ENCODE measurements at regions not wholly inside any gene's neighbourhood (a gene's known extent, or its start where the extent isn't known, plus 50 kb on each side); places are given as distances from the start of the nearest gene placed in this dataset.

- no peak for DNase-seq
Measured at GRCh38 chr12:84741031-84741430, 171.6 kb downstream of the SLC6A15 start.

DNA sequence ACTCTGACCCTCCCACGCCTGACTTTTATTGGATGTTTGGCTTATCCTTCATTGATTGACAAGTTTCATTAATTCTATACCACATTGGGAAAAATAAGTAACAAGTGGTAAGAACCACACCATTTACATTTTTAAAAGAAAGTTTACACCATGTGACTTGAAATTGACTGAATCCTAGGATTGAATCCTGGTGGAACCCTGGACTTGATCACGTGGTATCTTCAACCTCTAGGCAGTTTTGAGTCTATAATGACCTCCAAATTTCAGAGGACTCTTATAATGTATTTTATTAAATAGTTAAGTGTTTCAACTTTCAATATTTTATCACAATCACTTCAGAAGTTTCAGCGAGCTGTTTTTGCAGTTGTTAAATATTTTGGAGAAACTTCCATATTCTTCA lies 172.0 kb downstream of the SLC6A15 start:
- DNase-seq: no peak

DNA sequence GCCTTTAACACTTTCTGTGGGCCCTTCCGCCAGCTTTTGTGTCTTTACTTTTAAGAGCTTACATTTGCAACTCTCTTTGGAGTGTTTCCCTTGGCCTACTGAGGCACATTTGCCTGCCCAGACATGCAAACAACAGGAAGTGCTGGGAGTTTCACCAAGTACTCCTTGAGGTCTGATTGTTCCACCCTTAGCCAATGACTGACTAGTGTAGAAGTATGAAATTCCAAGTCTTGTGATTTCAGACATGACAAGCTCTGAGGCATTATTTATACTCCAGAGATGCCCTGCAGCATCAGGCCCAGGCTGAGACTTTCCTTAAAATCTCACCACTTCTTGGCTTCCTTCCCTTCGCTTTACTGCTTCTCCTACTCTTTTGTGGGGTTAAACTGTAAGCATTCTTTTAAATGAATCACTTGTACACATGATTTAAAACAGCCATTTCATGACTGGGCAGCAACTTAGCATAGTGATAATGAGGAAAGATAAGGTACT lies 174.1 kb downstream of the SLC6A15 start:
- DNase-seq: no peak

- no peak for DNase-seq
Measured at GRCh38 chr12:84732828-84733340, 179.7 kb downstream of the SLC6A15 start.

DNA sequence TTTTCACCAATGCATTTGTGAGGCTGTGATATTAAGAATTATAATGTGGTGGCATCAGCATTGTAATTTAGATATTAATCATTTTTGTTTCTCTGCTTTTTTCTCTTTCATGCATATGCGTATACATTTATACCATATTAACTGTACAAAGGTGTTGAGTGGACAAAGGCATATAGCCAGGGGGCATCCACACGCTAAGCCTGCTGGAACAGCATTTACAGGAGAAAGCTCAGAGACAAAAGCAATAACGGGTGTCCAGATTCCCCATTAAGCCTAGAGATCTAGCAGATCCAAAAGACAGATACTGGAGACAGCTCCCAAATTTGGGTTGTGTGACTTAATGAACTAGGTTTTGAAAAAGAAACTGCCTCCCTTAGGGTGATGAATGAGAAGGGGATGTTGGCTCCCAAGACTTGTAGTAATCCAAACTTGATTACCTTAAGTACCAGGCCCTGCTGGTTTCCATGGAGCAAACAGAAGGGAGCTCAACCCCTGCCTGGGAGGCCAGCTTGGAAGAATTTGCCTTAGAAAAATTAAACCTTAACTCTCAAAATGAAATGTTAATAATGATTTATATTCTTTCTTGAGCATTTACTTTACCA lies 181.9 kb downstream of the SLC6A15 start:
- no peak for DNase-seq

GRCh38 chr12:84727961-84728360 lies 184.6 kb downstream of the SLC6A15 start:
- peak; percentile 14 for DNase-seq

- no peak for DNase-seq
Measured at GRCh38 chr12:84726780-84727179, 185.8 kb downstream of the SLC6A15 start.

DNA sequence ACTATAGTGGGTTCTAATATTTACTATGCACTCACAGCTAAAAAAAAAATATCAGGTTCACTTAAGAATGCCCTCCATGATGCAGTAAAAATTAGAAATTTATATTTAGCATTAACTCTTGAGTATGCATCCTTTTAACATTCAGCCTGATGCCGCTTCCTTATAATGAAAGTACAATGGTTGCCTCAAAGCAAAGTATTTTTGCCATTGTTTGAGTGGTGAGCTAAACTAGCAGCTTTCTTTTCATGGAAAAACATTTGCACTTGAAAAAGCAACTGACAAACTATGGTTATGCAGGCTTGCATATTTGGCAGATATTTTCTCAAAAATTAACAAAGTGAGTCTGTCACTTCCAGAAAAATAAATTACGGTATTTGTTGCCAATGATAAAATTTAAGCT lies 188.6 kb downstream of the SLC6A15 start:
- DNase-seq: no peak

DNA sequence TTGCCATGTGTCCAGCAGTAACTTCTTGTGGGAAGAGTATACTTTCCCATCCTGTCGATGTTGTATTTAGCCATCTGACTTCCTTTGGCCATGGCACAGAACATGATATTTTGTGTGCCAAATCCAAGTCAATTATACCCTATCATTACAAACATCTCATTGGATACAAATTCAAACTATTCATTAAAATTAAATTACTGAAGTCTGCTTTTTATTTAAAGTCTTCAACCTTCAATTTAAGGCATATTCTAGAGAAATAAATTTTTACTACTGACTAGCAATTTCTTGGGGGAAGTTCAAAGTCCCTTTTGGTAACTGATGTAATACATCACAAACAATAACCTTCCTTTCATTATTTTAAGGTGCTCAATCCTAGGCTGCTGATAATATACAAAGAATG lies 192.6 kb downstream of the SLC6A15 start:
- DNase-seq: no peak

DNA sequence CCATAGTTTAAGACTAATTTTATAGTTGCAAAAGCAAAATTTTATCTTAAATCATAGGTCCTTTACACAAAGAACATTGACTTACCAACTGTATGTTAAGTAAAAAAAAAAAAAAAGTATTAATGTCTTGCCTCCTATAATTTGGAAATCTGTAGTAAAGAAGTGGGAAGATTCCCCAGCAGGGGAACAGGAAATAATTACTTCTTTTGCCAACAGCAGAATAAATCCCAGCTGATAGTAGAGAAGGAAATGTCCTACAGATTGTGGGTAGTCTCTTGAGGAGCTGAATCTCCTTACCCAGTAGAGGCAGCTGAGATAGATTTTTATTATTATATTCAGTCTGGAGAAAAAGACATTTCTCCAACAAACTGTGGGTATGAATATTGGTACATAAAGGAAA lies 193.7 kb downstream of the SLC6A15 start:
- no peak for DNase-seq

- DNase-seq: no peak
Measured at GRCh38 chr12:84712747-84713146, 199.9 kb downstream of the SLC6A15 start.

DNA sequence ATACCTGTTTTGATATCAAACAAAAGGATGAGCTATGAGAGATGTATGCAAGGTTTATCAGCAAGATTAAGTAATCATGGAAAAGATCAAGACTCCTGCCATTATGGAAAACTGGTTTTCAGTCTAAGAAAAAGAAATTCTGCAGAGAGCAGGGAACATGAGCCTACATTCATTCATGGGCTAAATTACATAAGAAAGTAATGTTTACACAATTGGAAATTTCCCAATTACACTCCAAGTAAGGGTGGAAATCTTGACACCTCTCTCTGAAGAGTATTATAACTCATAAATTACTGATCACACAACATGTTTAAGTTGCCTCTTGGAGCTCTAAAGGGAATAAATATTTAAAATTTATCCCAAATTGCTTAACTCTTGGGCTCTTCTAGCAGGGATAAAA lies 206.2 kb downstream of the SLC6A15 start:
- no peak for DNase-seq

DNA sequence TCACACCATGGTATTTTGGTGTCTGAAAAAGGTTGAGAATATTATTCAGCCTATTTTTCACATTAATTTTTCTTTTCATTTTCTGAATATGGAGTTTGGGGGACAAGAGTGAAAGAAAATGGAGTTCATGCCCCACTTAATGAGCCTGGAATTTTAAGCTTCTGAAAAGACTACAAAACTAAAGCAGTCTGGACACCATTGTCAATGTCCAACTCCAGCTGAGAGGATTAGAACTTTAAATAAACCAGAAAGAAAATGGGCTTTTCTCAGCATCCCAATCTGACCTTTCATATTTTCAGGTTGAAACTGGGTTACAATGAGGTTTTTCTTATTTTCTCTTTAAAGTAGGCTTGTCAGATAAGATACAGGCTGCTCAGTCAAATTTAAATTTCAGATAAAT lies 207.7 kb downstream of the SLC6A15 start:
- DNase-seq: no peak

- no peak for DNase-seq
Measured at GRCh38 chr12:84702001-84702400, 210.6 kb downstream of the SLC6A15 start.

GRCh38 chr12:84701041-84701440 lies 211.6 kb downstream of the SLC6A15 start:
- DNase-seq: no peak

- no peak for DNase-seq
Measured at GRCh38 chr12:84698576-84699333, 213.8 kb downstream of the SLC6A15 start.

DNA sequence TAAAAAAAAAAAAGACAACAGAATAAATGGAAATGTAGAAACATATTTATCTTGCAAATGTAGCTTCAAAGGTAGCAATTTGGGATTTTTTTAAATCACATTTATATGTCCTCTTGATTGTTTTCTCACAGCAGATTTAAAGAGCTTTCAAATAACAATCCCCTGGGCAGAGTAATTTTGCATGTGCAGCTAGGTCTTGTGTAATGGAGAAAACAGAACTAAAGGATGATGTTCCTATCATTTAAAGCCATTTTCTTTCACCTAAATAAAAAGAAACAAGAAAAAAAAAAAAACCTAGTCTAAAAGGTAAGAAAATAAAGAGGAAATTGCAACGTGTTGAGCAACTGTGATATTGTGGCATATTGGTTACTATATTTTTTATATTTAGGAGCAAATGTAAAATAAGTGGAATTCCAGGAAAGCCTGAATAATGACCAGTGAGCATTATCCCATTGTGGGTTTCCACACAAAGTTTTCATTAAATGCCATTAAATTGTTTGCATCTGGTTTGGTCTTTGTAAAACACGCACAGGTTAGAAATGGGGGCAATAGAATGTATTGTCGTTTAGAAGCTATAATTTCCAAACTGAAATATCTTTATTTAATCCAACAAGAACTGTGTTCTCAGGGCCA lies 215.6 kb downstream of the SLC6A15 start:
- no peak for DNase-seq

- DNase-seq: no peak
Measured at GRCh38 chr12:84696281-84696680, 216.3 kb downstream of the SLC6A15 start.

- no peak for DNase-seq
Measured at GRCh38 chr12:84694116-84694515, 218.5 kb downstream of the SLC6A15 start.

GRCh38 chr12:84692071-84692470 lies 220.5 kb downstream of the SLC6A15 start:
- DNase-seq: no peak

DNA sequence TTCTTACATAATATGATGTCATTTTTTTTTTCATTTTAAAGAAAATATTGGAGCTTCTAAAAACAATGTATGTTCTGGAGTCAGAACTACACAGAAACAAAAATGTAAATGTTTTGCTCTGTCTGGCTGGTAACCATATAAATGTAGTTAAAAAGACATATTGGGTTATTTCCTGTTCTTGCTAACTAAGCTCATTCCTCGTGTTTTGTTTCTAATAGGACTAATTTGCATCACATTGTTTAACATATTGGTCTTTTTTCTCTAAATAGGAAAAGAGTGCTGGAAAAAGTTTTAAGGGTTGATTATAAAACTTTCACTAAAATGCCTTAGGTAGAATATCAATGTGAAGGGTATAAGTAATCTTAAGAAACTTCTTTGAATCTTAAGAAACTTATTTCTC lies 221.3 kb downstream of the SLC6A15 start:
- no peak for DNase-seq

DNA sequence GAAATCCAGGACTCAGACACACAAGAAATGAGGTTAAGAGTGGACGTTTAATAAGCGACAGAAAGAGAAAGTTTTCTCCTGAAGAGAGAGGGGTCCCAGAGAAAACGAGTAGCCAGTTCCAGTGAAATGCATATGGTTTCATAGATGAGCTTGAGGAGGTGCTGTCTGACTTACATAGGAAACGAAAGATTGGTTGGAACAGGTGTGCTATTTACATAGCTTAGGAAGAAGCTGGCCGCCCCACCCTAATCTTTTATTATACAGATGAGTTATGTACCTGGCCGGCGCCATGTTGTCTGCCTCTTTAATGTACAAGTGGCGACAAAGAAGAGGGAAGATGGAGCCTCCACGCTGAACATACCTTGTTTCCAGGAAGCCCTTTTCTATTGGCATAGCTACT lies 223.0 kb downstream of the SLC6A15 start:
- peak; percentile 91 for DNase-seq

- no peak for DNase-seq
Measured at GRCh38 chr12:84685379-84685778, 227.2 kb downstream of the SLC6A15 start.

GRCh38 chr12:84676787-84677186 lies 235.8 kb downstream of the SLC6A15 start:
- DNase-seq: no peak

Data from DMS153 (cell line).